ENCODE measurements at regions not wholly inside any gene's neighbourhood (a gene's known extent, or its start where the extent isn't known, plus 50 kb on each side); places are given as distances from the start of the nearest gene placed in this dataset.

DNA sequence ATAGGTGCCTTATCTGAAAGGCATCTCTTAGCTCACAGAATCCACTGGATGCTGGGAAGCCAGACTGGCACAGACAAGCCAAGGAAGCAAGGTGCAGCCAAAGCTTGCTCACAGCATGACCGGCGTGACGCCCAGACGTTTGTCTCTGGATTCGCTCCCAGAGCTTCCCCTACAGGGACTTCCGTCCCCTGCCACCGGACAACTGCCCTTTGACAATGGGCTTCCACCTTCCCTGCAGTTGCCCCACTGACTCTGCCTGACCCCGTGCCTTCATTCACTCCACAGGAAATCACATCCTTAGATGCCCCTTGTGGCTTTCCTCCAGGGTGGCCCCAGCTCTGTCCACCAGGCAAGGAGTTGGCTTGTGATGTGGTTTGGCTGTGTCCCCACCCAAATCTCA, 94.8 kb upstream of the CDH4 start:
- TF ChIP-seq SAP30 (IDR thresholded peaks at IDR 0.05; ENCODE audit: insufficient read depth, insufficient replicate concordance, low read length) (no peak), JUND (IDR thresholded peaks at IDR 0.05; ENCODE audit: low read length) (no peak), BACH1 (IDR thresholded peaks at IDR 0.05; ENCODE audit: low read length) (no peak), SIRT6 (IDR thresholded peaks at IDR 0.05; ENCODE audit: low read length) (no peak), KDM4A (IDR thresholded peaks at IDR 0.05; ENCODE audit: low read depth, low read length, severe bottlenecking) (no peak), CEBPB (IDR thresholded peaks at IDR 0.05; ENCODE audit: low read depth, low read length) (no peak), EP300 (IDR thresholded peaks at IDR 0.05; ENCODE audit: borderline replicate concordance in 1 of 2, low read depth in 2 of 2, low read length in 2 of 2) (no peak), ASH2L (IDR thresholded peaks at IDR 0.05; ENCODE audit: low read length) (no peak)
- TF ChIP-seq, protein P1, sequence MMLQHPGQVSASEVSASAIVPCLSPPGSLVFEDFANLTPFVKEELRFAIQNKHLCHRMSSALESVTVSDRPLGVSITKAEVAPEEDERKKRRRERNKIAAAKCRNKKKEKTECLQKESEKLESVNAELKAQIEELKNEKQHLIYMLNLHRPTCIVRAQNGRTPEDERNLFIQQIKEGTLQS (IDR thresholded peaks at IDR 0.05; ENCODE audit: insufficient read depth, low read depth, low read length): no peak
- no peak overlapping the region for H3K27ac ChIP-seq (ENCODE audit: low read depth, low read length)
- no peaks in the 10 kb centered on the region for H4K20me1 ChIP-seq (replicated peaks in 1 of 2; ENCODE audit: control insufficient read depth in 1 of 2, insufficient read depth in 2 of 2, low read length in 2 of 2)
- ChIA-PET CTCF (ENCODE audit: partially characterized antibody) (interaction anchor here (1.0 to 1.1 kb wide), 2 partner anchors 74 to 105 kb away, joined by 4 read pairs; no protein-coding TSS in a partner anchor), POLR2A (ENCODE audit: partially characterized antibody) (no interaction called here)
- no peaks in the 10 kb centered on the region for H3K79me2 ChIP-seq (ENCODE audit: control insufficient read depth in 1 of 2, insufficient read depth in 2 of 2, low read length in 2 of 2)
- H4K5ac ChIP-seq (ENCODE audit: insufficient read length, low read depth, low read length): no peak overlapping the region
- no peak overlapping the region for H3K4me2 ChIP-seq (ENCODE audit: insufficient read depth in 1 of 2, low read depth in 2 of 2, low read length in 2 of 2)
- H3K56ac ChIP-seq (replicated peaks; ENCODE audit: insufficient read length, low read depth, low read length): no peak overlapping the region
- H3K4ac ChIP-seq (replicated peaks; ENCODE audit: insufficient read length, low read depth, low read length): no peak overlapping the region
- no peak overlapping the region for H3K9ac ChIP-seq (replicated peaks in 1 of 4; ENCODE audit: extremely low read depth in 1 of 4, low read depth in 3 of 4, low read length in 3 of 4)
- H3K4me1 ChIP-seq (replicated peaks in 1 of 4; ENCODE audit: control insufficient read depth in 3 of 4, insufficient read depth in 4 of 4, low read length in 3 of 4): peaks cover 0 to 2% (median 0%) of the 10 kb centered on the region in 4 experiments; a peak in 1 of 7 replicates
- H3K23ac ChIP-seq (ENCODE audit: insufficient read length): no peak overlapping the region
- H4K91ac ChIP-seq (replicated peaks; ENCODE audit: insufficient read length, low read length): no peak overlapping the region
- no peak overlapping the region for H2BK12ac ChIP-seq (ENCODE audit: low read depth, low read length)
- H2AFZ ChIP-seq (ENCODE audit: low read length): no peak overlapping the region
- no peak overlapping the region for H2BK15ac ChIP-seq (ENCODE audit: low read length)
- no peak overlapping the region for H2AK5ac ChIP-seq (ENCODE audit: low read depth, low read length)
- H4K8ac ChIP-seq (ENCODE audit: extremely low read depth, insufficient read depth, low read length): no peak overlapping the region
- H3K9me3 ChIP-seq (ENCODE audit: insufficient read depth in 2 of 2, low read depth in 1 of 2, low read length in 1 of 2): no peaks in the 10 kb centered on the region
- no peak overlapping the region for H2BK5ac ChIP-seq (ENCODE audit: low read depth, low read length)
- no peak overlapping the region for H2BK120ac ChIP-seq (replicated peaks; ENCODE audit: low read depth, low read length)
- H3K36me3 ChIP-seq (ENCODE audit: control insufficient read depth in 2 of 4, insufficient read depth in 4 of 4, low read length in 3 of 4): no peaks in the 10 kb centered on the region
- no peak overlapping the region for H3K4me3 ChIP-seq (ENCODE audit: extremely low read depth in 1 of 4, insufficient read depth in 2 of 4, low read depth in 3 of 4, low read length in 4 of 4)
- H3K27me3 ChIP-seq (replicated peaks in 1 of 4; ENCODE audit: control insufficient read depth in 3 of 4, extremely low read depth in 1 of 4, insufficient read depth in 3 of 4, low read length in 3 of 4): peaks cover 0 to 25% (median 12%) of the 10 kb centered on the region in 4 experiments; a peak in 3 of 7 replicates
- H3K18ac ChIP-seq (ENCODE audit: extremely low read depth, low read length): no peak overlapping the region
- no peaks in the 10 kb centered on the region for H3K79me1 ChIP-seq (ENCODE audit: low read depth, low read length)
- no peak overlapping the region for H3K14ac ChIP-seq (ENCODE audit: insufficient read length)
- no peaks in the 10 kb centered on the region; the same call in 1 of the 2 replicates for H3K23me2 ChIP-seq (ENCODE audit: low read depth, low read length)
- WGBS, 2 experiments (ENCODE audit: extremely low coverage in 1 of 2, insufficient coverage in 1 of 2, insufficient read length in 1 of 2, insufficient replicate concordance in 2 of 2, low coverage in 1 of 2, low lambda C conversion rate in 2 of 2, missing lambda C conversion rate in 1 of 2): 94% methylated on average over 8 of the region's 8 CpGs; no CpG with 5 or more reads in 1 of the 2 experiments
- FAIRE-seq (no peak), DNase-seq (ENCODE audit: low read depth in 1 of 2, low spot score in 2 of 2) (no peak)
- no peak overlapping the region for H2BK20ac ChIP-seq (ENCODE audit: low read length)

All from H1 (cell line).